GM23248 (cell line): ENCODE measurements at regions not wholly inside any gene's neighbourhood (a gene's known extent, or its start where the extent isn't known, plus 50 kb on each side); places are given as distances from the start of the nearest gene placed in this dataset.

ENCODE experiments used
- EZH2 ChIP-seq: fragments of 200-600 bp; sonication (generic); IDR thresholded peaks from 2 replicates; pipeline ENCODE4 v1.6.1; 2018; ENCODE audit warnings: antibody characterized with exemption, mild to moderate bottlenecking; ENCODE audit not compliant: insufficient read depth, poor library complexity, severe bottlenecking
- EZH2phosphoT487 ChIP-seq: fragments of 200-600 bp; sonication (generic); IDR thresholded peaks from 2 replicates; pipeline ENCODE4 v1.6.1; 2018; ENCODE audit warnings: antibody characterized with exemption, moderate library complexity, mild to moderate bottlenecking, low read depth; ENCODE audit not compliant: insufficient read depth

- TF ChIP-seq EZH2 (no peak), EZH2phosphoT487 (no peak)
Observed at GRCh38 chrX:40448793-40449192, 132.0 kb upstream of the ATP6AP2 start.
